H9 (cell line): ENCODE measurements at regions not wholly inside any gene's neighbourhood (a gene's known extent, or its start where the extent isn't known, plus 50 kb on each side); places are given as distances from the start of the nearest gene placed in this dataset.
"Not testable (repeated sequence)": the region's sequence is repeated elsewhere in the genome, so short reads cannot be mapped to it uniquely, and the experiment has no call there.

ENCODE experiments used
- DNase-seq: peaks from one replicate; pipeline ENCODE4 v3.0.0-alpha.2; 2017
- H2AFZ ChIP-seq: one replicate; pipeline ENCODE4 v1.6.1; 2013; ENCODE audit warnings: mild to moderate bottlenecking, low read length, control low read depth, moderate library complexity
- H2AK5ac ChIP-seq: 2 replicates; pipeline ENCODE4 v1.6.1; 2013; ENCODE audit warnings: low read length, control low read depth, mixed read lengths; ENCODE audit not compliant: insufficient read length
- H2BK120ac ChIP-seq: one replicate; pipeline ENCODE4 v1.6.1; 2013; ENCODE audit warnings: low read depth, mild to moderate bottlenecking, low read length, control low read depth, inconsistent platforms; ENCODE audit not compliant: poor library complexity, severe bottlenecking
- H2BK12ac ChIP-seq: 2 replicates; pipeline ENCODE4 v1.6.1; 2013; ENCODE audit warnings: low read length, control low read depth, mixed read lengths, low read depth; ENCODE audit not compliant: insufficient read length
- H2BK15ac ChIP-seq: 2 replicates; pipeline ENCODE4 v1.6.1; 2013; ENCODE audit warnings: low read depth, low read length, control low read depth
- H2BK20ac ChIP-seq: one replicate; pipeline ENCODE4 v1.6.1; 2013; ENCODE audit warnings: low read depth, mild to moderate bottlenecking, low read length, control low read depth, inconsistent platforms; ENCODE audit not compliant: poor library complexity, severe bottlenecking
- H2BK5ac ChIP-seq: 2 replicates; pipeline ENCODE4 v1.6.1; 2013; ENCODE audit warnings: low read length, control low read depth, mixed read lengths; ENCODE audit not compliant: insufficient read length
- H3K14ac ChIP-seq: 2 replicates; pipeline ENCODE4 v1.6.1; 2013; ENCODE audit warnings: low read length, control low read depth; ENCODE audit not compliant: insufficient read depth
- H3K18ac ChIP-seq: 2 replicates; pipeline ENCODE4 v1.6.1; 2013; ENCODE audit warnings: low read depth, mild to moderate bottlenecking, mixed read lengths, low read length, control low read depth; ENCODE audit not compliant: insufficient read length
- H3K23ac ChIP-seq: 2 replicates; pipeline ENCODE4 v1.6.1; 2013; ENCODE audit warnings: low read length, control low read depth, mixed read lengths, low read depth; ENCODE audit not compliant: insufficient read length
- H3K23me2 ChIP-seq: 2 replicates; pipeline ENCODE4 v1.6.1; 2013; ENCODE audit warnings: low read depth, mild to moderate bottlenecking, mixed read lengths, low read length, control low read depth; ENCODE audit not compliant: insufficient read length, poor library complexity, severe bottlenecking
- H3K27ac ChIP-seq: 2 replicates; pipeline ENCODE4 v1.5.1; 2013; ENCODE audit warnings: low read length, control low read depth, mixed read lengths, low read depth; ENCODE audit not compliant: insufficient read length
- H3K27me3 ChIP-seq: 2 replicates; pipeline ENCODE4 v1.6.1; 2013; ENCODE audit warnings: low read length, control low read depth, inconsistent platforms; ENCODE audit not compliant: insufficient read depth
- H3K4ac ChIP-seq: 2 replicates; pipeline ENCODE4 v1.6.1; 2013; ENCODE audit warnings: low read depth, mild to moderate bottlenecking, control low read depth, inconsistent platforms, low read length, moderate library complexity
- H3K4me1 ChIP-seq: 2 replicates; pipeline ENCODE4 v1.6.1; 2013; ENCODE audit warnings: low read length, control low read depth, inconsistent platforms; ENCODE audit not compliant: insufficient read depth
- H3K4me2 ChIP-seq: 2 replicates; pipeline ENCODE4 v1.6.1; 2013; ENCODE audit warnings: low read length, control low read depth, mixed read lengths; ENCODE audit not compliant: insufficient read length, insufficient read depth
- H3K56ac ChIP-seq: 2 replicates; pipeline ENCODE4 v1.6.1; 2013; ENCODE audit warnings: low read depth, mild to moderate bottlenecking, mixed read lengths, low read length, control low read depth; ENCODE audit not compliant: insufficient read length
- H3K79me1 ChIP-seq: 2 replicates; pipeline ENCODE4 v1.6.1; 2013; ENCODE audit warnings: low read depth, mild to moderate bottlenecking, moderate library complexity, low read length, control low read depth, inconsistent platforms; ENCODE audit not compliant: insufficient read depth, poor library complexity, severe bottlenecking
- H3K79me2 ChIP-seq: 2 replicates; pipeline ENCODE4 v1.6.1; 2013; ENCODE audit warnings: low read length, control low read depth, inconsistent platforms; ENCODE audit not compliant: insufficient read depth
- H3K9ac ChIP-seq: 2 replicates; pipeline ENCODE4 v1.6.1; 2013; ENCODE audit warnings: low read length, control low read depth, mixed read lengths; ENCODE audit not compliant: insufficient read length; ENCODE audit errors: extremely low read depth
- H3K9me3 ChIP-seq: one replicate; pipeline ENCODE4 v1.6.1; 2013; ENCODE audit warnings: low read depth, low read length, inconsistent platforms; ENCODE audit not compliant: control insufficient read depth
- H3T11ph ChIP-seq: one replicate; pipeline ENCODE4 v1.6.1; 2013; ENCODE audit warnings: mild to moderate bottlenecking, low read length, control low read depth, inconsistent platforms
- H4K20me1 ChIP-seq: one replicate; pipeline ENCODE4 v1.6.1; 2013; ENCODE audit not compliant: control insufficient read depth, insufficient read length, insufficient read depth
- H4K5ac ChIP-seq: 2 replicates; pipeline ENCODE4 v1.6.1; 2013; ENCODE audit warnings: low read depth, mild to moderate bottlenecking, mixed read lengths, low read length, control low read depth; ENCODE audit not compliant: insufficient read length
- H4K8ac ChIP-seq: replicated peaks from 2 replicates; pipeline ENCODE4 v1.6.1; 2013; ENCODE audit warnings: low read length, control low read depth, mixed read lengths, low read depth; ENCODE audit not compliant: insufficient read length
- H4K91ac ChIP-seq: 2 replicates; pipeline ENCODE4 v1.6.1; 2013; ENCODE audit warnings: low read depth, mild to moderate bottlenecking, moderate library complexity, mixed read lengths, low read length, control low read depth; ENCODE audit not compliant: insufficient read length
- H3K27ac Mint-ChIP-seq, 3 experiments: 2 replicates in 2 of 3; 3 replicates in 1 of 3; pipeline ENCODE4 v1.8.0; 2020 to 2021; ENCODE audit warnings: mixed read lengths in 3 of 3, mild to moderate bottlenecking in 1 of 3, moderate library complexity in 1 of 3
- H3K27me3 Mint-ChIP-seq: 2 replicates; pipeline ENCODE4 v1.8.0; 2021; ENCODE audit warnings: low read depth, mild to moderate bottlenecking, moderate library complexity, mixed read lengths
- H3K36me3 Mint-ChIP-seq, 3 experiments: 2 replicates in 2 of 3; 3 replicates in 1 of 3; pipeline ENCODE4 v1.8.0; 2020 to 2021; ENCODE audit warnings: low read depth in 3 of 3, mixed read lengths in 3 of 3; ENCODE audit not compliant: insufficient read depth in 1 of 3
- H3K4me1 Mint-ChIP-seq, 2 experiments: 2 replicates each; pipeline ENCODE4 v1.8.0; 2020; ENCODE audit warnings: mixed read lengths in 2 of 2
- H3K4me3 Mint-ChIP-seq, 2 experiments: 2 replicates in 1 of 2; 3 replicates in 1 of 2; pipeline ENCODE4 v1.8.0; 2020 to 2021; ENCODE audit warnings: mild to moderate bottlenecking in 2 of 2, mixed read lengths in 2 of 2, moderate library complexity in 1 of 2
- H3K9me3 Mint-ChIP-seq, 2 experiments: 2 replicates in 1 of 2; 3 replicates in 1 of 2; pipeline ENCODE4 v1.8.0; 2020; ENCODE audit warnings: mild to moderate bottlenecking in 2 of 2, mixed read lengths in 2 of 2, moderate library complexity in 1 of 2
- CTCF ChIP-seq: fragments of 200-600 bp; sonication (generic); conservative IDR thresholded peaks from 3 replicates; pipeline ENCODE4 v1.8.0; 2021; ENCODE audit warnings: antibody characterized with exemption, mild to moderate bottlenecking
- WGBS: extraction: QIAGEN DNeasy Blood & Tissue Kit; methylation state at CpG from one replicate; pipeline ENCODE4 v1.1.7; 2013; ENCODE audit warnings: missing lambda C conversion rate, low lambda C conversion rate, mixed read lengths; ENCODE audit not compliant: insufficient read length; ENCODE audit errors: extremely low coverage; 5-methylcytosine and 5-hydroxymethylcytosine counted together

- Histone ChIP-seq H3T11ph (no peak overlapping the region), H4K5ac (no peak overlapping the region), H2BK120ac (no peak overlapping the region), H3K9ac (no peak overlapping the region), H2BK15ac (no peak overlapping the region), H3K18ac (no peak overlapping the region), H4K91ac (no peak overlapping the region), H3K14ac (no peak overlapping the region), H2AFZ (no peak overlapping the region), H3K79me2 (no peaks in the 10 kb centered on the region), H4K20me1 (no peaks in the 10 kb centered on the region), H3K79me1 (no peaks in the 10 kb centered on the region), H4K8ac (no peak overlapping the region), H3K4me1 (no peaks in the 10 kb centered on the region), H3K4me2 (no peak overlapping the region), H2BK12ac (no peak overlapping the region), H3K27me3 (no peaks in the 10 kb centered on the region), H2BK20ac (no peak overlapping the region), H3K23ac (no peak overlapping the region), H3K9me3 (no peaks in the 10 kb centered on the region), H2BK5ac (no peak overlapping the region), H3K56ac (no peak overlapping the region), H3K23me2 (no peaks in the 10 kb centered on the region), H3K4ac (no peak overlapping the region), H3K27ac (no peak overlapping the region), H2AK5ac (no peak overlapping the region)
- Mint-ChIP-seq H3K27me3 (peaks cover 28% of the 10 kb centered on the region), H3K9me3 (no peaks in the 10 kb centered on the region; a peak in 1 of 5 replicates), H3K27ac (no peak overlapping the region), H3K36me3 (no peaks in the 10 kb centered on the region; a peak in 1 of 7 replicates), H3K4me3 (no peak overlapping the region), H3K4me1 (no peaks in the 10 kb centered on the region)
- WGBS, result no CpG with 5 or more reads among the region's 4 CpGs
- no peak for TF ChIP-seq CTCF
- DNase-seq, result no peak
Observed at GRCh38 chr15:96213896-96214295, 116.6 kb upstream of the NR2F2 start.

GRCh38 chr15:96216481-96216880 is 114.0 kb upstream of the NR2F2 start:
- not testable (repeated sequence) for H3K23ac ChIP-seq, H3K9ac ChIP-seq, H4K20me1 ChIP-seq, H2BK5ac ChIP-seq, H3K79me1 ChIP-seq, H3K4me2 ChIP-seq, H3K79me2 ChIP-seq, H3K9me3 Mint-ChIP-seq, H3K27ac Mint-ChIP-seq, H3K4me3 Mint-ChIP-seq, H3K4me1 ChIP-seq, H4K5ac ChIP-seq, DNase-seq, H3K27me3 ChIP-seq, H3K27ac ChIP-seq, H3K23me2 ChIP-seq, H2BK20ac ChIP-seq, H3K56ac ChIP-seq, H2AFZ ChIP-seq, H3K4ac ChIP-seq, H4K8ac ChIP-seq, H3T11ph ChIP-seq, H3K14ac ChIP-seq, H3K9me3 ChIP-seq, H2BK12ac ChIP-seq, H2BK15ac ChIP-seq, H3K36me3 Mint-ChIP-seq, H4K91ac ChIP-seq, H2BK120ac ChIP-seq, H3K18ac ChIP-seq, H3K4me1 Mint-ChIP-seq, H2AK5ac ChIP-seq
- H3K27me3 Mint-ChIP-seq, result peaks cover 35% of the 10 kb centered on the region
- no CpG with 5 or more reads among the region's 1 CpG for WGBS
